OCI-LY7 (cell line): ENCODE measurements at regions not wholly inside any gene's neighbourhood (a gene's known extent, or its start where the extent isn't known, plus 50 kb on each side); places are given as distances from the start of the nearest gene placed in this dataset.

Source experiments
- BruUV-seq: library from RNA; stranded (reverse); fragments of 400-500 nt; replicated peaks from 2 replicates; lab custom pipeline; 2021; lab: Mats Ljungman, UMichigan
- CTCF ChIA-PET: fragments of 300-600 bp; sonication (Branson Sonifier 250); formaldehyde crosslinking; loops from one replicate; lab custom pipeline; 2022; ENCODE audit warnings: antibody characterized with exemption; ENCODE audit not compliant: unreplicated experiment; lab: Charles Lee
- POLR2A ChIA-PET: fragments of 300-600 bp; sonication (Branson Sonifier 250); formaldehyde crosslinking; loops from one replicate; lab custom pipeline; 2022; ENCODE audit warnings: antibody characterized with exemption; lab: Charles Lee
- DNase-seq: peaks from one replicate; pipeline ENCODE4 v3.0.0-alpha.2; 2015; ENCODE audit warnings: low spot score
- H2AFZ ChIP-seq: fragments of 200-600 bp; sonication (generic), shearing (Covaris generic); 2 replicates; pipeline ENCODE4 v1.6.1; 2014; ENCODE audit warnings: mild to moderate bottlenecking, antibody characterized with exemption, low read length, moderate library complexity
- H3K27ac ChIP-seq: fragments of 200-600 bp; sonication (generic); 2 replicates; pipeline ENCODE4 v1.5.1; 2014; ENCODE audit warnings: mixed run types, low read depth, mild to moderate bottlenecking, moderate library complexity, low read length, inconsistent platforms; ENCODE audit not compliant: poor library complexity, severe bottlenecking
- H3K36me3 ChIP-seq: fragments of 200-600 bp; sonication (generic); 2 replicates; pipeline ENCODE4 v1.6.1; 2014; ENCODE audit warnings: mild to moderate bottlenecking, antibody characterized with exemption, low read length, moderate library complexity, mixed read lengths; ENCODE audit not compliant: insufficient read depth
- H3K4me1 ChIP-seq: fragments of 200-600 bp; sonication (generic); 2 replicates; pipeline ENCODE4 v1.5.1; 2014; ENCODE audit warnings: mild to moderate bottlenecking, low read length; ENCODE audit not compliant: insufficient read depth, poor library complexity, severe bottlenecking
- H3K4me2 ChIP-seq: fragments of 200-600 bp; sonication (generic); 2 replicates; pipeline ENCODE4 v1.6.1; 2014; ENCODE audit warnings: mild to moderate bottlenecking, low read length
- H3K4me3 ChIP-seq: fragments of 200-600 bp; sonication (generic); 2 replicates; pipeline ENCODE4 v1.5.1; 2014; ENCODE audit warnings: mild to moderate bottlenecking, low read depth, low read length; ENCODE audit not compliant: poor library complexity, severe bottlenecking
- H3K79me2 ChIP-seq: fragments of 200-600 bp; sonication (generic); 2 replicates; pipeline ENCODE4 v1.6.1; 2016; ENCODE audit warnings: low read depth, mild to moderate bottlenecking, low read length, moderate library complexity, mixed read lengths; ENCODE audit not compliant: insufficient read depth
- H3K9me2 ChIP-seq: fragments of 200-600 bp; sonication (generic); 2 replicates; pipeline ENCODE4 v1.6.1; 2016; ENCODE audit warnings: mild to moderate bottlenecking, low read length, mixed read lengths; ENCODE audit not compliant: insufficient read depth
- H3K9me3 ChIP-seq: fragments of 200-600 bp; sonication (generic); 2 replicates; pipeline ENCODE4 v1.6.1; 2014; ENCODE audit warnings: mild to moderate bottlenecking, mixed run types, low read length, mixed read lengths
- H4K20me1 ChIP-seq: fragments of 200-600 bp; sonication (generic); 2 replicates; pipeline ENCODE4 v1.6.1; 2014; ENCODE audit warnings: mild to moderate bottlenecking, antibody characterized with exemption, low read length, moderate library complexity, mixed read lengths; ENCODE audit not compliant: insufficient read depth
- EZH2phosphoT487 ChIP-seq: fragments of 200-600 bp; sonication (generic); IDR thresholded peaks from 2 replicates; pipeline ENCODE4 v1.6.1; 2018; ENCODE audit warnings: low read depth, borderline replicate concordance, mild to moderate bottlenecking, mixed run types, antibody characterized with exemption, low read length, moderate library complexity, mixed read lengths
- intact Hi-C: fragments of 100-400 bp; cut with micrococcal nuclease; formaldehyde crosslinking; loops from one replicate; pipeline ENCODE4 v1.10.0; 2022; ENCODE audit not compliant: unreplicated experiment
- TF ChIP-seq, protein P1 (sequence below): fragments of 200-600 bp; sonication (generic); conservative IDR thresholded peaks from 2 replicates; pipeline ENCODE4 v1.5.1; 2014; ENCODE audit warnings: mild to moderate bottlenecking, antibody characterized with exemption, low read length, moderate library complexity, mixed read lengths

DNA sequence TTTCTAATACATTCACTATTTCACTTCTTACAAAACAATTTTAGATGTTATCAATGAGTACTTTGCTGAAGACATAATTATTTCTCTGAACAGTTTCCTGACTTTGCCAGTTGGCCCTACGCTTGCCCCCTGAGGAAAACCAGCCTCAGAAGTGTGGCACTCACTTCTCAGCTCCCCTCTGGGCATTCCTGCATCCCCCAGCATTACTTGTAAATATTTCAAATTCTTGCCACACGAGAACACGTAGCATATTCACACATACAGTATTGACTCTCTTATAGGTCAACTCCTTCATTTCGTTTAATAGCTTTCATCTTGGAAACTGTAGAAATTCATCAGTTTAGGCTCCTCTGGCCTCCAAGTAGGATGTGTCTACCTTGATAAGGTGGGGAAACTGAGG, 65.2 kb downstream of the OTX2 start:
- no peak overlapping the region for H3K27ac ChIP-seq
- CTCF ChIA-PET = no interaction called here
- H3K9me3 ChIP-seq = no peaks in the 10 kb centered on the region
- no peak for TF ChIP-seq EZH2phosphoT487
- no peaks in the 10 kb centered on the region for H4K20me1 ChIP-seq
- DNase-seq = no peak
- H3K4me3 ChIP-seq = no peak overlapping the region
- H3K4me1 ChIP-seq = no peaks in the 10 kb centered on the region
- H3K79me2 ChIP-seq = no peaks in the 10 kb centered on the region
- no peak overlapping the region for H2AFZ ChIP-seq
- BruUV-seq = no TSS peak
- no peak overlapping the region for H3K4me2 ChIP-seq
- no peaks in the 10 kb centered on the region for H3K36me3 ChIP-seq
- POLR2A ChIA-PET = interaction anchor here (0.6 kb wide), 1 partner anchor 28 kb away, joined by 3 read pairs; no protein-coding TSS in a partner anchor
- H3K9me2 ChIP-seq = no peaks in the 10 kb centered on the region
- intact Hi-C loops = no loop called here

DNA sequence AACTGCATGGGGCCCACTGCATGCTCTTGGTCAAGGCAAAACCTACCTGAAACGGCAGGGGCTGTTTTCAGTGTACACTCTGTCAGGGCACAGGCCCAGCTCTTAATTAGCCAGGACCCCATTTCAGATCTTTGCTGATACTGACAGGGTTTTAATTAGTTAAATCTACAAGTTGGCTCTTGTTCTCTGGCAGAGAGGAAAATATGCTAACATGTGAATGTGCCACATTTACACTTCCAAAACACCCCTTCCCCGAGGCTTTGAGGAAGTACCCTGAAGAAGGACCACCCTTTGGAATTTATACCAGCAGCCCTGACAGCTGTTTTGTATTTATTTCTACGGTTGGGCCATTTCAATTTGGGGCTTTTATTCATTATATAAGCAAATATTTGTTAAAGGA, 66.3 kb downstream of the OTX2 start:
- H3K4me1 ChIP-seq = no peaks in the 10 kb centered on the region
- H3K9me3 ChIP-seq = no peaks in the 10 kb centered on the region
- ChIA-PET CTCF (no interaction called here), POLR2A (no interaction called here)
- no peak overlapping the region for H3K4me2 ChIP-seq
- DNase-seq = no peak
- H3K9me2 ChIP-seq = no peaks in the 10 kb centered on the region
- no peak overlapping the region for H3K27ac ChIP-seq
- intact Hi-C loops = no loop called here
- no peaks in the 10 kb centered on the region for H3K79me2 ChIP-seq
- H2AFZ ChIP-seq = no peak overlapping the region
- H4K20me1 ChIP-seq = no peaks in the 10 kb centered on the region
- no TSS peak for BruUV-seq
- no peak overlapping the region for H3K4me3 ChIP-seq
- TF ChIP-seq, protein P1, sequence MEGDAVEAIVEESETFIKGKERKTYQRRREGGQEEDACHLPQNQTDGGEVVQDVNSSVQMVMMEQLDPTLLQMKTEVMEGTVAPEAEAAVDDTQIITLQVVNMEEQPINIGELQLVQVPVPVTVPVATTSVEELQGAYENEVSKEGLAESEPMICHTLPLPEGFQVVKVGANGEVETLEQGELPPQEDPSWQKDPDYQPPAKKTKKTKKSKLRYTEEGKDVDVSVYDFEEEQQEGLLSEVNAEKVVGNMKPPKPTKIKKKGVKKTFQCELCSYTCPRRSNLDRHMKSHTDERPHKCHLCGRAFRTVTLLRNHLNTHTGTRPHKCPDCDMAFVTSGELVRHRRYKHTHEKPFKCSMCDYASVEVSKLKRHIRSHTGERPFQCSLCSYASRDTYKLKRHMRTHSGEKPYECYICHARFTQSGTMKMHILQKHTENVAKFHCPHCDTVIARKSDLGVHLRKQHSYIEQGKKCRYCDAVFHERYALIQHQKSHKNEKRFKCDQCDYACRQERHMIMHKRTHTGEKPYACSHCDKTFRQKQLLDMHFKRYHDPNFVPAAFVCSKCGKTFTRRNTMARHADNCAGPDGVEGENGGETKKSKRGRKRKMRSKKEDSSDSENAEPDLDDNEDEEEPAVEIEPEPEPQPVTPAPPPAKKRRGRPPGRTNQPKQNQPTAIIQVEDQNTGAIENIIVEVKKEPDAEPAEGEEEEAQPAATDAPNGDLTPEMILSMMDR = no peak
- no peak for TF ChIP-seq EZH2phosphoT487
- H3K36me3 ChIP-seq = no peaks in the 10 kb centered on the region

DNA sequence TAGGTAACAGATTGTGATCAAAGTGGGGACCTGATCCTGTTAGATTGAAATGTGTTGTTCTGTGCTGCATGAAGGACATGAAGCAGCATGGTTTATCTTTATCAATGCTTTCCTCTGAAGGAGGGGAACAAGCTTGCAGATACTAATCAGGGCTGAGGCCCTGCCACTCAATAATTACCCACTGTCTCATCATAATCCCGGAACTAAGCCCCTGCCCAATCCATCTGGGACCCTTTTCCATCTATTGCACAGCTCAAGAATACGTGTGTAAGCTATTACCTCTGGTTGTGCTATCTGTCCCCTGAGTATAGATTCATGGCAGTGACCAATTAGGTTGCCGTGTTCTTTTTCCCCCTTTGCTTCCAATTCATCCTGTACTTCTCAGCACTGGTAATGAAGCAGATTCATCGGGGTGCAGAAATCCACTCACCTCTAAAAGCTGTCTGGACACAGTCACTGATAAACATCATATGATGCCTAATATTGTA, 67.8 kb downstream of the OTX2 start:
- no peak for TF ChIP-seq EZH2phosphoT487
- TF ChIP-seq, protein P1 = no peak
- Histone ChIP-seq H3K4me3 (no peak overlapping the region), H4K20me1 (no peaks in the 10 kb centered on the region), H3K4me2 (no peak overlapping the region), H3K36me3 (no peaks in the 10 kb centered on the region), H3K79me2 (no peaks in the 10 kb centered on the region), H3K4me1 (no peaks in the 10 kb centered on the region), H2AFZ (no peak overlapping the region), H3K27ac (no peak overlapping the region), H3K9me3 (no peaks in the 10 kb centered on the region), H3K9me2 (no peaks in the 10 kb centered on the region)
- CTCF ChIA-PET = no interaction called here
- no peak for DNase-seq
- no TSS peak for BruUV-seq
- intact Hi-C loops = no loop called here
- POLR2A ChIA-PET = no interaction called here
